Adrenal gland (tissue), 9 donors: ENCODE measurements at regions not wholly inside any gene's neighbourhood (a gene's known extent, or its start where the extent isn't known, plus 50 kb on each side); places are given as distances from the start of the nearest gene placed in this dataset.

ENCODE experiments used
- DNase-seq, 7 donors: peaks; one replicate each; pipeline ENCODE4 v3.0.0-alpha.2; 2019 to 2020
- H3K27ac ChIP-seq, 5 donors: fragments of 200-600 bp; sonication (generic) in 4 of 5; 1 replicate in 3 of 5; 2 replicates in 2 of 5; pipeline versions ENCODE4 v1.5.1 to v1.8.0; 2016 to 2020; ENCODE audit warnings: mild to moderate bottlenecking in 1 of 5
- H3K27me3 ChIP-seq: fragments of 200-600 bp; 2 replicates; pipeline ENCODE4 v1.8.0; 2021
- H3K36me3 ChIP-seq, 2 donors: fragments of 200-600 bp; replicated peaks in 1 of 2; 1 replicate in 1 of 2; 2 replicates in 1 of 2; pipeline versions ENCODE4 v1.5.1 to v1.8.0; 2018 to 2022
- H3K4me1 ChIP-seq, 2 donors: fragments of 200-600 bp; replicated peaks in 1 of 2; 1 replicate in 1 of 2; 2 replicates in 1 of 2; pipeline versions ENCODE4 v1.5.1 to v1.8.0; 2018 to 2021
- H3K4me3 ChIP-seq, 4 donors: fragments of 200-600 bp; sonication (generic) in 3 of 4; one replicate each; pipeline ENCODE4 v1.5.1; 2016 to 2018
- H3K9me3 ChIP-seq, 3 donors: fragments of 200-600 bp; sonication (generic) in 1 of 3; replicated peaks in 1 of 3; 1 replicate in 2 of 3; 2 replicates in 1 of 3; pipeline versions ENCODE4 v1.5.1 to v1.8.0; 2016 to 2021
- CTCF ChIP-seq, 6 experiments: fragments of 450-650 bp in 4 of 6; fragments of 200-600 bp in 2 of 6; sonication (generic) in 1 of 6; IDR thresholded peaks; 1 replicate in 5 of 6; 2 replicates in 1 of 6; pipeline versions ENCODE4 v1.5.1 to v1.8.0; 2016 to 2021; ENCODE audit warnings: antibody characterized with exemption in 6 of 6, mild to moderate bottlenecking in 2 of 6, moderate library complexity in 1 of 6
- POLR2A ChIP-seq, 2 donors: fragments of 450-650 bp; IDR thresholded peaks; one replicate each; pipeline ENCODE4 v1.6.1; 2017; ENCODE audit warnings: antibody characterized with exemption in 2 of 2, mild to moderate bottlenecking in 2 of 2, moderate library complexity in 1 of 2
- WGBS, 4 donors: extraction: QIAGEN DNeasy Blood & Tissue Kit in 2 of 4; methylation state at CpG; one replicate each; pipeline versions ENCODE4 v1.1.5 to v1.1.7; 2013 to 2017; 5-methylcytosine and 5-hydroxymethylcytosine counted together
- intact Hi-C, 2 donors: fragments of 100-400 bp; cut with DNase I; formaldehyde crosslinking; loops; one replicate each; pipeline versions ENCODE4 v1.14.1 to v1.15.0; 2022 to 2023
- donor health status: healthy with polysubstance abuse.
- donor health status: Bipolar disorder and iron deficiency.
- donor health status: DM: yes; HTN: yes; CAD: no.
- donor health status: DM: no; HTN: no; CAD: no.
- donor health status: DM: no; HTN: no; CAD: no.

- H3K27me3 ChIP-seq, result no peaks in the 10 kb centered on the region
- H3K27ac ChIP-seq, result no peak overlapping the region
- intact Hi-C loops, result no loop called here
- H3K4me3 ChIP-seq, result no peak overlapping the region
- TF ChIP-seq CTCF (IDR thresholded peaks at IDR 0.05), result no peak
- TF ChIP-seq POLR2A (IDR thresholded peaks at IDR 0.05), result no peak
- no peaks in the 10 kb centered on the region for H3K4me1 ChIP-seq
- no peak for DNase-seq
- WGBS, 4 donors, result 51 to 67% (median 59%) methylated on average over 10 of the region's 10 CpGs
- H3K9me3 ChIP-seq, result no peaks in the 10 kb centered on the region
- H3K36me3 ChIP-seq, result no peaks in the 10 kb centered on the region
Observed at GRCh38 chr1:118253053-118253915, 68.3 kb upstream of the SPAG17 start.

- H3K27ac ChIP-seq, result no peak overlapping the region
- no peaks in the 10 kb centered on the region for H3K27me3 ChIP-seq
- no peaks in the 10 kb centered on the region for H3K9me3 ChIP-seq
- TF ChIP-seq CTCF (IDR thresholded peaks at IDR 0.05), result no peak
- no peak for TF ChIP-seq POLR2A (IDR thresholded peaks at IDR 0.05)
- H3K4me1 ChIP-seq, result no peaks in the 10 kb centered on the region
- 74 to 85% (median 83%) methylated on average over 3 of the region's 3 CpGs for WGBS, 4 donors
- H3K36me3 ChIP-seq, result no peaks in the 10 kb centered on the region
- DNase-seq, result no peak
- intact Hi-C loops, result no loop called here
- no peak overlapping the region for H3K4me3 ChIP-seq
Observed at GRCh38 chr1:118252624-118253023, 67.6 kb upstream of the SPAG17 start.

GRCh38 chr1:118250232-118250631, 65.2 kb upstream of the SPAG17 start:
- intact Hi-C loops, result no loop called here
- no peak overlapping the region for H3K4me3 ChIP-seq
- H3K27ac ChIP-seq, result no peak overlapping the region
- TF ChIP-seq POLR2A (IDR thresholded peaks at IDR 0.05) (no peak), CTCF (IDR thresholded peaks at IDR 0.05) (no peak)
- no peaks in the 10 kb centered on the region for H3K4me1 ChIP-seq
- DNase-seq, result no peak
- H3K36me3 ChIP-seq, result no peaks in the 10 kb centered on the region
- 30 to 48% (median 40%) methylated on average over 3 of the region's 3 CpGs for WGBS, 4 donors
- no peaks in the 10 kb centered on the region for H3K9me3 ChIP-seq
- H3K27me3 ChIP-seq, result no peaks in the 10 kb centered on the region

GRCh38 chr1:118249641-118250040, 64.6 kb upstream of the SPAG17 start:
- intact Hi-C loops, result no loop called here
- 63 to 87% (median 78%) methylated on average over 6 of the region's 6 CpGs for WGBS, 4 donors
- H3K4me3 ChIP-seq, result no peak overlapping the region
- TF ChIP-seq POLR2A (IDR thresholded peaks at IDR 0.05), result no peak
- no peak for TF ChIP-seq CTCF (IDR thresholded peaks at IDR 0.05)
- no peaks in the 10 kb centered on the region for H3K27me3 ChIP-seq
- no peaks in the 10 kb centered on the region for H3K4me1 ChIP-seq
- no peak overlapping the region for H3K27ac ChIP-seq
- H3K9me3 ChIP-seq, result no peaks in the 10 kb centered on the region
- DNase-seq, result no peak
- no peaks in the 10 kb centered on the region for H3K36me3 ChIP-seq
